Right renal cortex interstitium (tissue), 3 donors: ENCODE measurements at regions not wholly inside any gene's neighbourhood (a gene's known extent, or its start where the extent isn't known, plus 50 kb on each side); places are given as distances from the start of the nearest gene placed in this dataset.

ENCODE experiments used
- DNase-seq, 3 donors: peaks; one replicate each; pipeline ENCODE4 v3.0.0-alpha.2; 2013; ENCODE audit warnings: low read depth in 3 of 3, low spot score in 2 of 3

- no peak for DNase-seq
These were observed 50.6 kb upstream of the L3MBTL4 start for GRCh38 chr18:6465281-6465680.

GRCh38 chr18:6476190-6476589 is 61.5 kb upstream of the L3MBTL4 start:
- DNase-seq: no peak

- DNase-seq: no peak
These were observed 62.2 kb upstream of the L3MBTL4 start for GRCh38 chr18:6476880-6477279.

DNA sequence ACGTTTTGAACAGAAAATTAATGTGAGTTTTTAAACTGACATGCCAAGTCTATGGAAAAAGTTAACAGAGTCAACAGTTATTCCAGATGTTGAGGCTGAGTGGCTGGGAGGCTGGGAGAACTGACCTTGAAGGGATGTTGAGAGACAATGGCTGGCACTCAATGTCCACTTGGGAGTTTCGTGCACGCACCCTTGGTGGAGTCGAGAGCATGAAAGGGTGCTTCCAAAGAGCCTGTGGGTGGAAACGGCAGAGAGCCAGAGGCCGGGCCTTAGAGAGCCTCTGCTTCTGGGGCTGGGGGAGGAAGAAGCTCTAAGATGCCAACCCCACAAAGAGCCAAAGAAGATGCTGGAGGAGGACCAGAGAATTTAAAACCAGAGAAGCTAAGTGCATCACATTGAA is 63.4 kb upstream of the L3MBTL4 start:
- DNase-seq: no peak

DNA sequence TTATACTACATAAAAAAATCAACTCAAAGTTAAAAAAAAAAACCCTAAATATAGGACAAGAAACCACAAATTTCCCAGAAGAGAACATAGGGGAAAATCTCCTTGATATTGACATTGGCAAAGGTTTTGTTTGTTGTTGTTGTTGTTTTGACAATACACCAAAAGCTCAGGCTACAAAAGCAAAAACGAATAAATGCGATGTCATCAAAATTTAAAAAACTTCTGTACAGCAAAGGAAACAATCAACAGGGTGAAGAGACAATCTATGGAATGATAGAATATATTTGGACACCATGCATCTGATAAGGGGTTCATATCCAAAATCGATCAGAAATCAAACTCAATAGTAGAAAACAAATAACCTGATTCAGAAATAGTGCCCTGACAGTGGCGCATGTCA is 65.0 kb upstream of the L3MBTL4 start:
- no peak for DNase-seq

DNA sequence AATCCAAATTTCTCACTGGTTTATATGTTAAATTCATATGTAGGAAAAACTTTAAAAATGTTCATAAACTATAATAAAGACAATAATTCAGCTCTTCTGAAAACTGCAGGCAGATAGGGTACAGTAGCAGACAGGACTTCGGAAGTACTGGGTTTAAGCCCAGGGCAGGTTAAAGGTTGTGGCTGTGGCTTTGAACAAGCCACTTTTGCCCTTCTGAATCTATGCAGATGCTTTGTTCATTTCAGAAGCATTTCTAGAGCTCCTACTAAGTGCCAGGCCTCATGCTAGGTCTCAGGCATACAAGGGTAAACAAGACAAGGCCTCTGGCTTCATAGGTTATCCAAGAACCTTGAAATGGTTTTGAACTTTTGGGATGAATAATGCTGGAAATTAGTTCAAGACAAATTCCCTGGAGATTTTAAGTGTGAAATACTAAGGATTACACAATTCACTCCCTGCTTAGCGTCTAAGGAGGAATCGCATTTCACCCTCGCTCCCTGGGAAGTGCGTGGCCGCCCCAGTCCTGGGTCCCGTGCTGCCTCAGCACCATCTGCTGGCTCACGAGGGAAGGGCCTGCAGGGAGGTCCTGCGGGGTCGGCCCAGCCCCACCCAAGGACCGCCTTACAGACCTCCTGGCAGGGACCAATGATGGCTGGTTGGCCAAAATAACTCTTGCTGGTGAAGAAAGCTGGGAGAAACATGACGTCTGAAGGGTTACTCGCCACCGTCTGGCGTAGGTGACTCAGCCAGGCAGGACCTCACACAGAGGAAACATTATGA is 67.7 kb upstream of the L3MBTL4 start:
- DNase-seq: peak; percentile 16 to 25 (median 19)

DNA sequence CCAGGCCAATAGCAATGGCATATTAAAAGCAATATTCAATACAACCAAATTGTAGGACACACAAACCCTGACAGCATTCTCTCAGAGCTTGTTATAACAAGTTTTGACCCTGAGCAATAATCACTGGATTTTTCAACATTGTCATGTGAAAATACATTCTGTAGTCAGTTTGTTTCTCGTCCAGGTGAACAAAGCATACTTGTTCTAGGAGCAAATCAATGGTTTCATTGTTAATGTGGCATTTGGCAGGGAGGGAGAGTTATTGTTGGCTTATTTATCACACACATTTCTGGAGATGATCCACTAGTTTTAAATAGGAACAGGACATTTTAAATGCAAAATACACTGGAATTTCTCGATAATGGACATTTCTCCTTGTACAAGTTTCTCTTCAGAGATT is 69.9 kb upstream of the L3MBTL4 start:
- no peak for DNase-seq

DNA sequence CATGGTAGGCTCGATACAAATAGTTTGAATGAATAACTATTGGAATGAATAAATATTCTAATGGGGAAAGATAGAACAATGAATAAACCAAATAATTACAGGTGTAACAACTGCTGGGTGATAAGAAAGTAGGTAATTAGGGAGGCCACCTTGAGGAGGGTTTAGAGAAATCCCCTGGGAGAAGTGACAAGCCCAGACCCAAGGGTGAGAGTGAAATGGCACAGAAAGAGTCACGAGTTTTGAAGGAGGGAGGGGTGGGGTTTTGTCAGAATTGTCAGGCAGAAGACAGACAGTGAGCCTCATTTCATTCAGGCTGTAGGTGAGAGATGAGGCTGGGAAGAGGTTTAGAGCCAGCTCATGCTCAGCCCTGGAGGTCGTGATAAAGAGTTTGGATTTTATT is 71.6 kb upstream of the L3MBTL4 start:
- DNase-seq: no peak

DNA sequence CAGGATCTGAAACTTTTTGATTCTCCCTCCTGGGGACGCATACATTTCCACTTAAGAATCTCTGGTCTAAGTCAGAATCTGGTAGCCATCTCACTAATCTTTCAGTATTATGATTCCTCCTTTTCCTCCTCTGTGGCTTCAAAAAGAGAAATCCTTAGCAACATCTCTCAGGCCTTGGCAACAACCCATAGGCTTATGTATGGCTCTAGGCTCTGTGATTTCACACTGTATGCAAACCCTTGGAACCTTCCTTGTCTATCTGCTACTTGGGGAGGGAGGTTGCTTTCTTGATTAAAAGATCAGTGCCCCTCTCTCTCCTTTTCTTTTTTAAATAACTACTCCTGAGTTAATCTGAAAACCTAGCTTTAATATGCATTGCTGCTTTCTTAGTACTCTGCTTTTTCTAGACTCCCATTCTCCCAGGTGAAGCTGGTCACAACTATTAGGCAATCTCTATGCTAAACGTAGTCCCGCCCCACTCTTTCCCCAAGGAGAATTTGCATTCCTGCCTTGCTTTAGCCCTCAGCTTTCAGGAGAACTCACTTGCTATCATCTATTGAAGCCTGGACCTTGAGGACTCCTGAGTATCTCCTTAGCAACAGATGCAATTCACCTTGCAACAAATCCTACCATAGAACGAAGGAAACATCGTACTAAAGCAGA is 72.2 kb upstream of the L3MBTL4 start:
- DNase-seq: no peak

DNA sequence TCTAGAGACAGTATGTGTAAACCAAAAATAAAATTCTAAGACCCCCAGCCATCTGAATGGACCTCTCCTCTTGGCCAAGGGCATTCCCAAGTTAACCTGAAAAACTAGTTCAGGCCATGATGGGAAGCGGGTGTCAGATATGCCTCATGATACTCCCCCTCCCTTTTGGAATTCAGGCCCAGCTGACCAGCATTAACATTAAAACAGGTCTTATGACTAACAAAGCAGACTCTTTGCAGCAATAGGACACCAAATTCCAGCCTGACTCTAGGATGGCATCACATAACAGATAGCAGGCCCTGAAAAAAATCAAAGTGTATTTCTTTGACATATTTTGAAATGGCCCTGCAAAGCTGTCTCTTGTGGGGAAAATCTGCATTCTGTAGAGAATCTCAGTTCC is 73.3 kb upstream of the L3MBTL4 start:
- DNase-seq: no peak

DNA sequence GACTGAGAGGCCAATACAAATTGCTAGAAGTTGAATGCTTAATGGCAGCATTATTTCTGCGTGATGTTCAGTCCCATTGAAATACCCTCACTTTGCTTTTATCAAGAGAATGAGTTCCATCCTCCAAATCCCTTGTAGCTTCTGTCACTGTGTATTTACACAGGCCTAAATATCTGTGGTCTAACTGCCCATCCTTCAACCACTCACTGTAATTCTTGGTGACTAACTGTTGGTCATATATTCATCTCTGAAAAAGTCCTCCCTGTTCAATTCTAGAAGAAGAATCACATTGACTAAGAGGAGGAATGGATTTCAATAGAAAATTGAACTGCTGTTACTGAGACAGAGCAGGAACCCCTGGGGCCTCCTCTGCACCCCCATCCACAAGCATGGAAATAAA is 74.2 kb upstream of the L3MBTL4 start:
- DNase-seq: no peak

DNA sequence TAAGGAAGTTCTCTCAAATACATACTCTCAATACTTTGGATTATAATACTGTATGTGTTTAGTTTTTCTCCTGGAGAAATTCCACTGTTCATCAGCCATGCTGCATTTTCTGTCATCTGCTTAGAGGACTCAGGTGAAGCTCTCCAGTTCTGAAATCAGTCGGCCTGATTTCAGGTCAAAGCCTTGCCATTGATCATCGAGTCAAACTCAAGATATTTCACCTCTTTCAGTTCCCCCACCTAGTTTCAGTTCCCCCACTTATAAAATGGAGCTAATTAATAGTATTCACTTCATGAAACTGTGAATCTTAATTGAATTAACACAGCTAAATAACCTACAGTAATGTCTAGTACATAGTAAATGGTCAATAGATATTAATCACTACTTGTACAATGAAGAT is 75.3 kb upstream of the L3MBTL4 start:
- DNase-seq: no peak

DNA sequence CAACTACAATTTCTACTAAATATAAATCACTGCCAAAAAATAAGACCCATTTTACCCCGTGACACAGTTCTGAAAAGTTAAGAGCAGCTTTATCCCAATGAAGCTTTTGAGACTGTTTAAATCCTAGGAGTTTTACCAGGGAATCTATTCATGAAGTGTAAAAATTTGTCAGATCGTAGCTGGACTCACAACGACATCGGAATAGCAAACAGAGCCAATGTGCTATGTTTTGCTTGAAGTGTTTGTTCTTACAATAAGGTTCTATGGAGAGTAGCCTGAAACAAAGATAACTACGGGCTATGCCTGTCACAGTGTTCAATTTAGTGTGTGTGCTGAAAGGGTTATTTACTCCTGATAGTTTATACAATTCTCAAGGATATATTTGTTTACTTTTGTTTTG is 78.5 kb upstream of the L3MBTL4 start:
- no peak for DNase-seq

DNA sequence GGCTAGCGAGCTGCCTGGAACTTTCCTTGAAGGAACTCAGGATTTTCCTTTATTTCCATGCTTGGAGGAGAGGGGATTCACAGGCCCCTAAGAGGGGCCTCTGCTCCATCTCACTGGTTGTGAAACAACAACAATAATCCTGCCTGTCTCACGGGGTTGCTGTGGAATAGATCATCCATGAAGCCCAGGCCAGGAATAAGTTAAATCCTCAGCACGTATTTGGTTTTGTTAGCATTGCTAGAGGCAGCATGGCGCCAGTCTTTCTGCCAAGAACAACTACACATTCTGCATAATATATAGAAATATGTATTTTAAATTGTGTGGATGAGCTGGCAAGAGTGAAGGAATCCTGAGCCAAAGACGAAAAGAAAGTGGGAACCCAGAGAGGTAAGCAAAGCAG is 80.8 kb upstream of the L3MBTL4 start:
- no peak for DNase-seq

GRCh38 chr18:6497543-6497942 is 82.8 kb upstream of the L3MBTL4 start:
- DNase-seq: no peak

DNA sequence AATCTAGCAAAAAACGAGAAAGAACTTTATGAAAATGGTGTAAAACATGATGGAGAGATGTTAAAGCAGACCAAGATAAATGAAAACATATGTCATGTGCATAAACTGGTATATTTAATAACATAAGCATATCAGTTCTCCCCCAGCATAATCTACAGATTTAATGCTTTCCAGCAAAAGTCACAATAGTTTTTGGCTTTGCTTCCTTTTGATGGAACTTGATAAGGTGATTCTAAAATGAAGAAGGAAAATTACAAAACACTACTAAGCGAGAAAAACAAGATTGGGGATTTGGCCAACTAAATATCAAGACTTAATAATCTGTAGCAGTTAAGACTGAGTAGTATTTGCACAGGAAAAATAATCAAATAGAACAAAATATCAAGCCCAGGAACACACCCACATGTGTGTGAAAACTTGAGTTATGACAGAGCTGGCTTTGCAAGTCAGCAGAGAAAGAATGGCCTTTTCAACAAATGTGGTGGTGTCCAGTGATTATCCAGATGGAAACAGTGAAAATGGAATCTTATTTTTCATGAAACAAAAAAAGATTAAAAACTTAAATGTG is 83.7 kb upstream of the L3MBTL4 start:
- no peak for DNase-seq

DNA sequence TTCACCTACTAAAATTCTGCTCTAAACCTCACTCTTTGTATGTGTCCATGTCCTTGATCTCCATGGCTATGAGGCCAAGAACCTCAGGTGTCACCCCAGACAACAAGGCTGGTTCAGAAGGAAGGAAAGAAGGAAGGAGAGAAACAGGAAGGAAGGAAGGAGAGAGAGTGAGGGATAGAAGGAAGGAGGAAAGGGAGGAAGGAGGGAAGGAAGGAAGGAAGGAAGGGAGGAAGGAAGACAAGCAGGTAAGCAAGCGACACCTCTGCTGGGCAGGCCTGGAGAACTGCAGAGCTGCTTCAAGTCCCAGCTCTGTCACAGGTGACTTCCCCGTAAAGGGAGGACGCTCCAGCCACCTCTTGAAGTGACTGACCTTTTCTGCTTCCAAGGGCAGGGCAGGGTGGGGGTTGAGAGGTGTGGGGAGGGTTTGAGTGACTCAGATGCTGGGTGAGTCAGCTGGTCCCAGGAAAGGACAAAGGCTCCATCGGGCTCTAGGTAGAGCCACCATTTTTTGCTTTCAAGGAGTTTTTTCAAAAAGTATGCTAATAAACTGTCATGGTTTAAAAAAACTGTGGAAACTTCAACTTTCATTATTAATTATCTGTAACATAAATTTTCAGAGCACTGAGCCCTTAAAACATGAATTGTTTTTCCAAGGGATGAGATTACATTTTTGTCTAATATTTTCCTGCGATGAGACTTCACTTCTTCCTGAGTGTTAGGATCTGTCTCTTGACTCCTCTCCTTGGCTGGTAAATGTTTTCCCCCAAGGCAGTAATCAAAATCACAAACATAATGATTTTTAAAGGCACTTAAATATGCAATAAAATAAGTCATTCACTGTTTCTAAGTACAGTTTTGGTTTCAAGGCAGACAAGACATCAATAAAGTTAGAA is 90.1 kb upstream of the L3MBTL4 start:
- no peak for DNase-seq

DNA sequence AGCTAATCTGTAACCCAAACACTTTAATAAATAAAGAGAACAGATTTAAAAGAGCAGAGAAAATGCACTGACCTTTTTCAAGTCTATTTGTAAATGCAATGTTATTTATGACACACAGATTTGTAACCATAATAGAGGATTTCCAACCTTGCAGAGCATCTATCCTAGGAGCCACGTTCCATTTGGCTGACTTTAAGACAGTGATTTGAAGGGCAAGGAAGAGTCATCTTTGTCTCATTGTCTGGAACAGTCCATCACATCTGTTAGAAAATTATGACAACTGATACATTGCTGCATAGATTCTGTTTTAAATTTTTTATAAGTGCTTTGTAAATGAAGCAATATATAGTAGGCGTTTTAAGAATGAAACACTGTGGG is 90.8 kb upstream of the L3MBTL4 start:
- no peak for DNase-seq

- no peak for DNase-seq
These were observed 94.7 kb upstream of the L3MBTL4 start for GRCh38 chr18:6509417-6509816.

DNA sequence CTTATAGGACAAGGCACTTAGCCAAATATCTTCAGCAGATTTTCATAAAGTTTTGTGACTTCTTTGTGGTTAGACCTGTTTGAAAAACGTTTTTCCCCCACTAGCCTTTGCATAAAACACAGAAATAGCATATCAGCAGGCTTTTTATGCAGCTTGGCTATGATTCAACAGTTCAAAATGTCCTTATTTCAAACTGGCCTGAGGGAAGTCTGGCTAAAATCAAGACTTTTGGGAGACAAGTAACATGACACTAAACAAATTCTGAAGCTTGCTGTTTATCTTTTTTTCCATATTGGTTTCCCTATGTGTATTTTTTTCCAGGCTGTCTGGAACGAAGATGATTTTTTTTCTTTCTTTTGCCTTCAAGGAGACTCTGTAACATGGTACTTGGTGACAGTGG is 95.1 kb upstream of the L3MBTL4 start:
- DNase-seq: peak in 1 of 3 donors; percentile 3

DNA sequence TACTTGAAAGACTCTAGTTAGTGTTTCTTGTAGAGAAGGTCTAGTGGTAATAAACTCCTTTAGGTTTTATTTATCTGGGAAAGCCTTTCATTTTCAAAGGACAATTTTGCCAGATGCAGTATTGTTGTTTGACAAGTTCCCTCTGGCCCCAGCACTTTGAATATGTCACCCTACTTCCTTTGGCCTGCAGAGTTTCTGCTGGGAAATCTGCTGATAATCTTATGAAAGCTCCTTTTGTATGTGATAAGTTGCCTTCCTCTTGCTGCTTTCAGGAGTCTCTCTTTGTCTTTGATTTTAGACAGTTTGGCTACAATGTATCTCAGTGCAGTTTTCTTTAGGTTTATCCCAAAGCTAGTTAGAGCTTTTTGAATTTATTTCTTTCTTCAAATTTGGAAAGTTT is 106.2 kb upstream of the L3MBTL4 start:
- DNase-seq: no peak
